ENCODE measurements at regions not wholly inside any gene's neighbourhood (a gene's known extent, or its start where the extent isn't known, plus 50 kb on each side); places are given as distances from the start of the nearest gene placed in this dataset.

DNA sequence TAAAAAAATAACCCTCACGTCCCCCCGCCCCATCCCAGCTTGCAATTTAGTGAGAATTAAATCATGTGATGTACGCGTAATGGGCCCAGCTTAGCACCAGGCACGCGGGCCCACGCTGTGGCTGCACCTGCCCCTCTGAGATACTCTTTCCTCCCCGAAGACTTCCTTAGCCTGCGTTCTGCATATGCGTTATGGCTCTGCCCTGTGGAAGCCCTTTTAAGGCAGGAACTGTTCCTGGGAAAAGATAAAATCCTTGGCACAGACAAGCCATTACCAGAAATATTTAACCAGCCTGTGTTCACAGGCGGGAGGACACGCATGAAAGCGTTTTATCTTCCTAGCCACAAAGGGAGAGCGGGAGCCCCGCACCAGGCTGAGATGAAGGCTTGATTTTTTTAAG, 311.0 kb downstream of the LRFN2 start:
- TF ChIP-seq, protein P1, sequence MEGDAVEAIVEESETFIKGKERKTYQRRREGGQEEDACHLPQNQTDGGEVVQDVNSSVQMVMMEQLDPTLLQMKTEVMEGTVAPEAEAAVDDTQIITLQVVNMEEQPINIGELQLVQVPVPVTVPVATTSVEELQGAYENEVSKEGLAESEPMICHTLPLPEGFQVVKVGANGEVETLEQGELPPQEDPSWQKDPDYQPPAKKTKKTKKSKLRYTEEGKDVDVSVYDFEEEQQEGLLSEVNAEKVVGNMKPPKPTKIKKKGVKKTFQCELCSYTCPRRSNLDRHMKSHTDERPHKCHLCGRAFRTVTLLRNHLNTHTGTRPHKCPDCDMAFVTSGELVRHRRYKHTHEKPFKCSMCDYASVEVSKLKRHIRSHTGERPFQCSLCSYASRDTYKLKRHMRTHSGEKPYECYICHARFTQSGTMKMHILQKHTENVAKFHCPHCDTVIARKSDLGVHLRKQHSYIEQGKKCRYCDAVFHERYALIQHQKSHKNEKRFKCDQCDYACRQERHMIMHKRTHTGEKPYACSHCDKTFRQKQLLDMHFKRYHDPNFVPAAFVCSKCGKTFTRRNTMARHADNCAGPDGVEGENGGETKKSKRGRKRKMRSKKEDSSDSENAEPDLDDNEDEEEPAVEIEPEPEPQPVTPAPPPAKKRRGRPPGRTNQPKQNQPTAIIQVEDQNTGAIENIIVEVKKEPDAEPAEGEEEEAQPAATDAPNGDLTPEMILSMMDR (IDR thresholded peaks at IDR 0.05; ENCODE audit: low read length), result no peak
- no peak for TF ChIP-seq EZH2 (IDR thresholded peaks at IDR 0.05; ENCODE audit: borderline replicate concordance, low read length)

Measured in OCI-LY1 (cell line).